OCI-LY1 (cell line): ENCODE measurements at regions not wholly inside any gene's neighbourhood (a gene's known extent, or its start where the extent isn't known, plus 50 kb on each side); places are given as distances from the start of the nearest gene placed in this dataset.

ENCODE experiments used
- H2AFZ ChIP-seq: fragments of 200-600 bp; sonication (generic), shearing (Covaris generic); 2 replicates; pipeline ENCODE4 v1.6.0; 2014; ENCODE audit warnings: antibody characterized with exemption, mild to moderate bottlenecking, low read length
- H3F3A ChIP-seq: fragments of 200-600 bp; sonication (generic), shearing (Covaris generic); 2 replicates; pipeline ENCODE4 v1.6.0; 2014; ENCODE audit warnings: mild to moderate bottlenecking, antibody characterized with exemption, low read length, moderate library complexity; ENCODE audit not compliant: insufficient read depth
- H3K27ac ChIP-seq: fragments of 200-600 bp; sonication (generic); 2 replicates; pipeline ENCODE4 v1.5.1; 2014; ENCODE audit warnings: low read length, mixed run types, mild to moderate bottlenecking, low read depth; ENCODE audit not compliant: poor library complexity, severe bottlenecking
- H3K27me3 ChIP-seq: fragments of 200-600 bp; sonication (generic); 2 replicates; pipeline ENCODE4 v1.6.0; 2014; ENCODE audit warnings: antibody characterized with exemption, mild to moderate bottlenecking, low read length, moderate library complexity; ENCODE audit not compliant: insufficient read depth
- H3K36me3 ChIP-seq: fragments of 200-600 bp; sonication (generic); 2 replicates; pipeline ENCODE4 v1.6.1; 2014; ENCODE audit warnings: mild to moderate bottlenecking, antibody characterized with exemption, low read length, moderate library complexity, mixed read lengths; ENCODE audit not compliant: insufficient read depth
- H3K4me1 ChIP-seq: fragments of 200-600 bp; sonication (generic); 2 replicates; pipeline ENCODE4 v1.5.1; 2014; ENCODE audit warnings: mild to moderate bottlenecking, low read length, moderate library complexity; ENCODE audit not compliant: insufficient read depth, severe bottlenecking
- H3K4me2 ChIP-seq: fragments of 200-600 bp; sonication (generic), shearing (Covaris generic); 2 replicates; pipeline ENCODE4 v1.6.1; 2014; ENCODE audit warnings: low read length
- H3K4me3 ChIP-seq: fragments of 200-600 bp; sonication (generic); 2 replicates; pipeline ENCODE4 v1.5.1; 2014; ENCODE audit warnings: low read length, low read depth, mild to moderate bottlenecking, mixed read lengths; ENCODE audit not compliant: poor library complexity, severe bottlenecking
- H3K79me2 ChIP-seq: fragments of 200-600 bp; shearing (Covaris generic); 2 replicates; pipeline ENCODE4 v1.6.1; 2016; ENCODE audit warnings: mixed run types, low read length, mixed read lengths; ENCODE audit not compliant: insufficient read depth
- H3K9ac ChIP-seq: fragments of 200-600 bp; sonication (generic), shearing (Covaris generic); 2 replicates; pipeline ENCODE4 v1.6.1; 2014; ENCODE audit warnings: mild to moderate bottlenecking, low read length, mixed read lengths
- H3K9me2 ChIP-seq: fragments of 200-600 bp; sonication (generic), shearing (Covaris generic); 2 replicates; pipeline ENCODE4 v1.6.1; 2014; ENCODE audit warnings: low read depth, mild to moderate bottlenecking, low read length, mixed read lengths
- H3K9me3 ChIP-seq: fragments of 200-600 bp; shearing (Covaris generic); 2 replicates; pipeline ENCODE4 v1.6.1; 2014; ENCODE audit warnings: low read length, mixed read lengths
- H4K20me1 ChIP-seq: fragments of 200-600 bp; sonication (generic), shearing (Covaris generic); 2 replicates; pipeline ENCODE4 v1.6.0; 2016; ENCODE audit warnings: mild to moderate bottlenecking, low read length; ENCODE audit not compliant: insufficient read depth
- EZH2 ChIP-seq: fragments of 200-600 bp; sonication (generic), shearing (Covaris generic); IDR thresholded peaks from 2 replicates; pipeline ENCODE4 v1.8.0; 2017; ENCODE audit warnings: borderline replicate concordance, mixed run types, mild to moderate bottlenecking, antibody characterized with exemption, low read length, moderate library complexity, mixed read lengths
- TF ChIP-seq, protein P1 (sequence below): fragments of 200-600 bp; sonication (generic), shearing (Covaris generic); IDR thresholded peaks from 2 replicates; pipeline ENCODE4 v1.5.1; 2017; ENCODE audit warnings: mild to moderate bottlenecking, antibody characterized with exemption, low read length, moderate library complexity, mixed read lengths

DNA sequence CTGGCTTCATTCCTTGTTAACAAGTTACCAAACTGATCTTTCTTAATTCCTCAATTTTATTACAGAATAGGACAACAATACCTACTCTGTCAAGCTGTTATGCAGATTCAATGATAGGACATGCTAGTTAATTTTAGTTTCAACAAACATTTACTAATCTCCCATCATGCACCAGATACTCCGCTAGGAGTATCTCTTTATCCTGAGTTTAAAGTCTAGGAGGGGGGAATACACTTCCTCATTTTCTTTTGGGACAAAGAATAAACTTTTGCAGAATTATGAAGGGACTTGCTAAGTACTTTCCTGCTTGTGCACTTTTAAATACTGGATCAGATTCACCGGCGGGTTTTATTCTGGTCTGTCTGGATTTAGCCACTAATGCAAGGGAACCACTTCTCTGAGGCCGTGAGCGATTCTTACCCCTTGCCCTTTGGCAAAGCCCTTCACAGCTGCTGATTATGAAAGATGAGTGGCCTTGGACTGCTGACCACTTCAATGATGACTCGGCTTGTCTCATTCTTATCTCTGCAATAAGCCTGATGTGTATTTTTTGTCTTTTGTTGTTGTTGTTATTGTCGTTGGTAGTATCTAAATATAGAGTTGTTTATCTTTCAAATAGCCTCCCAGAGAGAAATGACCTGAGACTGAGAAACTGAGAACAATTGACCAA is 73.9 kb downstream of the RMI1 start:
- H3K27me3 ChIP-seq = no peaks in the 10 kb centered on the region; the same call in 1 of the 2 replicates
- H3K36me3 ChIP-seq = no peaks in the 10 kb centered on the region
- H3K4me2 ChIP-seq = no peak overlapping the region
- no peaks in the 10 kb centered on the region for H3K4me1 ChIP-seq
- no peaks in the 10 kb centered on the region for H3K79me2 ChIP-seq
- no peak overlapping the region for H3K9ac ChIP-seq
- H3K9me2 ChIP-seq = no peaks in the 10 kb centered on the region
- H3F3A ChIP-seq = no peaks in the 10 kb centered on the region
- no peaks in the 10 kb centered on the region for H4K20me1 ChIP-seq
- no peak overlapping the region for H3K27ac ChIP-seq
- no peaks in the 10 kb centered on the region for H3K9me3 ChIP-seq
- no peak overlapping the region for H2AFZ ChIP-seq
- no peak for TF ChIP-seq EZH2
- TF ChIP-seq, protein P1, sequence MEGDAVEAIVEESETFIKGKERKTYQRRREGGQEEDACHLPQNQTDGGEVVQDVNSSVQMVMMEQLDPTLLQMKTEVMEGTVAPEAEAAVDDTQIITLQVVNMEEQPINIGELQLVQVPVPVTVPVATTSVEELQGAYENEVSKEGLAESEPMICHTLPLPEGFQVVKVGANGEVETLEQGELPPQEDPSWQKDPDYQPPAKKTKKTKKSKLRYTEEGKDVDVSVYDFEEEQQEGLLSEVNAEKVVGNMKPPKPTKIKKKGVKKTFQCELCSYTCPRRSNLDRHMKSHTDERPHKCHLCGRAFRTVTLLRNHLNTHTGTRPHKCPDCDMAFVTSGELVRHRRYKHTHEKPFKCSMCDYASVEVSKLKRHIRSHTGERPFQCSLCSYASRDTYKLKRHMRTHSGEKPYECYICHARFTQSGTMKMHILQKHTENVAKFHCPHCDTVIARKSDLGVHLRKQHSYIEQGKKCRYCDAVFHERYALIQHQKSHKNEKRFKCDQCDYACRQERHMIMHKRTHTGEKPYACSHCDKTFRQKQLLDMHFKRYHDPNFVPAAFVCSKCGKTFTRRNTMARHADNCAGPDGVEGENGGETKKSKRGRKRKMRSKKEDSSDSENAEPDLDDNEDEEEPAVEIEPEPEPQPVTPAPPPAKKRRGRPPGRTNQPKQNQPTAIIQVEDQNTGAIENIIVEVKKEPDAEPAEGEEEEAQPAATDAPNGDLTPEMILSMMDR = no peak
- no peak overlapping the region for H3K4me3 ChIP-seq

DNA sequence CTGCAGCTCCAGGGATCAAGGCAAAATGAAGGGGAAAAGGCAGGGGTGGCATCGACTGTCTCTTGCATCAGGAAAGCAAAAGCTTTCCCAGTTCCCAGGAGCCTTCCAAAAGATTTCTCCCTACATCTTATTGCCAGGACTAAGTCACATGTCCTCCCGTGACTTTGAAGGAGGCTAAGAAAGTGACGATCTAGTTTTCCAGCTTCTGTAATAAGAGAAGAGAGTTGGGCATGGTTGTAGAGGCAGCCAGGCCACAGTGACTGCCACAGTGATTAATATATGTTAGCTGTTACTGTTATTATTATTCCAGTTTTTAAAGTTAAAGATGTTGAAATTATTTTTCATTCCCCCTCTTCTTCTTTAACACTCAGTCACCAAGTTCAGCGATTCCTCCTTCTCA is 77.1 kb downstream of the RMI1 start:
- Histone ChIP-seq H3K9me3 (no peaks in the 10 kb centered on the region), H3K79me2 (no peaks in the 10 kb centered on the region), H3K9ac (no peak overlapping the region), H3K4me2 (no peak overlapping the region), H3K36me3 (no peaks in the 10 kb centered on the region), H3K27ac (no peak overlapping the region), H2AFZ (no peak overlapping the region), H3K9me2 (no peaks in the 10 kb centered on the region), H3F3A (no peaks in the 10 kb centered on the region), H3K27me3 (no peaks in the 10 kb centered on the region; the same call in 1 of the 2 replicates), H3K4me1 (no peaks in the 10 kb centered on the region), H4K20me1 (no peaks in the 10 kb centered on the region), H3K4me3 (no peak overlapping the region)
- TF ChIP-seq, protein P1 = no peak
- no peak for TF ChIP-seq EZH2

DNA sequence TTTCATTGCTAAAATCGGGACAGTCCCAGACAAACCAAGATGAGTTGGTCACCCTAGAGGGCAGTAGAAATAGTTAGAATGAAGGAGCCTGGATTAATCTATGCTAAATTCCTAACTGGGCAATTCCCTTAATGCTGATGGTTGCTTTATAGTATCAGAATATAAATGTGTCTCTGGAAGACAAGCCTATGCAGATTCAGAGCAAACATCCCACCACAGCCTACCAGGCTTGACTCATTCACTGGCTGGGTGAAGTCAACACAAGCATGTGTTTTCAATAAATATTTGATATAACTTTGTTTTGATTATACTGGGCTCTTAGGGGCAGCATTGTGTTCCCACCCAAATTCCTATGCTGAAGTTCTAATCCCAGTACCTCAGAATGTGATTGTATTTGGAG is 79.3 kb downstream of the RMI1 start:
- H4K20me1 ChIP-seq = no peaks in the 10 kb centered on the region
- no peak overlapping the region for H3K4me2 ChIP-seq
- H3K9ac ChIP-seq = no peak overlapping the region
- H3K4me1 ChIP-seq = no peaks in the 10 kb centered on the region
- no peaks in the 10 kb centered on the region for H3K36me3 ChIP-seq
- no peaks in the 10 kb centered on the region for H3K79me2 ChIP-seq
- TF ChIP-seq, protein P1 = no peak
- TF ChIP-seq EZH2 = no peak
- no peak overlapping the region for H2AFZ ChIP-seq
- no peaks in the 10 kb centered on the region; the same call in 1 of the 2 replicates for H3K27me3 ChIP-seq
- H3K9me3 ChIP-seq = no peaks in the 10 kb centered on the region
- no peak overlapping the region for H3K4me3 ChIP-seq
- no peaks in the 10 kb centered on the region for H3F3A ChIP-seq
- H3K9me2 ChIP-seq = no peaks in the 10 kb centered on the region
- no peak overlapping the region for H3K27ac ChIP-seq
